Lung microvascular endothelial cell (primary cell): ENCODE measurements at regions not wholly inside any gene's neighbourhood (a gene's known extent, or its start where the extent isn't known, plus 50 kb on each side); places are given as distances from the start of the nearest gene placed in this dataset.
"Not testable (repeated sequence)": the region's sequence is repeated elsewhere in the genome, so short reads cannot be mapped to it uniquely, and the experiment has no call there.

Source experiments
- DNase-seq, 2 donors: peaks; one replicate each; pipeline versions ENCODE4 v3.0.0 to v3.0.0-alpha.2; 2010; ENCODE audit warnings: low read depth in 2 of 2

- no peak for DNase-seq
Measured at GRCh38 chr3:180416111-180416594, 185.8 kb upstream of the TTC14 start.

DNA sequence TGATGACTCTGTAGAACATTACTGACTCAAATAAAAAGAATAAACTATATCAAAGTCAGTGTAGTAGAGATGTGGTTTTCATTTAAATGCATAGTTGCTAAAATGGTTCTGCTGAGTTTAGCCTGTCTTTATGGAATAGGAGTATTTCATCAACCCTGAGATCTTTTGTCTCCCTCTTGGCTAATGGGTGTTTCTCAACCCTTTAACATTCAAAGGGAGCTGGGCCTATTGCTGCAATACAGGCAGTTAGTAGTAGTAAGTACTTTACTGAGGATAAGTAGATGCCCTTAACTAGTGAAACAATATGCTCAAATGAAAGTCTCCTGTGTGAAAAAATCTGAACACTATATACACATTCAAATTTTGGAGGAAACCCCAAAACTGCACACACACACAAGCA is 184.7 kb upstream of the TTC14 start:
- DNase-seq = no peak

- peak in 1 of 2 donors; percentile 31 for DNase-seq
Measured at GRCh38 chr3:180420016-180420415, 181.9 kb upstream of the TTC14 start.

DNA sequence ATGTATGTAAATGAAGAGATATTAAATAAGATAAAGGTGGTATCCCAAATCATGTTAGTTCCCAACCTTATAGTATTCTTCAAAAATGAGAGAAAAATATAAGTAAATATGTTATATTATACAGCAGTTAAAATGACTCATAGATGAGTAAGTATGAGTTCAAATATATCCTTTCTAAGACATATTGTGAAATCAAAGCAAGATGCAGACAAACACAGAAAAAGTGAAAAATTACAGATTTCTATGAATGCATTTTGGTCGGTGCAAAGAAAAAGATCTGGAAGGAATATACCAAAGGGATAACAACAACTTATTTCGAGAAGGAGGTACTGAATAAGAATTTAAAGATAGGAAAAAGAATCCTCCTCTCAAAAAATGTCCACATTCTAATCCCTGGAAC is 181.2 kb upstream of the TTC14 start:
- no peak for DNase-seq

DNA sequence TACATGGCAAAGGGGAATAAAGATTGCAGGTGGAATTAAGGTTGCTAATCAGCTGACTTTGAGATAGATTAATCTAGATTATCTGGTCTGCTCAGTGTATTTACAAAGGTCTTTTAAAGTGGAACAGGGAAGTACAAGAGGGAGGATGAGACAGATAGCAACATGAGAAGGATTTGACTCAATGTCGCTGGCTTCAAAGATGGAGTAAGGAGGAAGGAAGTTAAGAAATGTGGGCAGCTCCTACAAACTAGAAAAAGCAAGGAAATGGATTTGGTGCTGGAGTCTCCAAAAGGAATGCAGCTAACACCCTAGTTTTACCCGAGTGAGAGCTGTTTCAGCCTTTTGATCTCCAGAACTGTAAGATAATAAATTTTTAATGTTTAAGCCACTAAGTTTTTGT is 180.7 kb upstream of the TTC14 start:
- DNase-seq = peak in 1 of 2 donors; percentile 44

DNA sequence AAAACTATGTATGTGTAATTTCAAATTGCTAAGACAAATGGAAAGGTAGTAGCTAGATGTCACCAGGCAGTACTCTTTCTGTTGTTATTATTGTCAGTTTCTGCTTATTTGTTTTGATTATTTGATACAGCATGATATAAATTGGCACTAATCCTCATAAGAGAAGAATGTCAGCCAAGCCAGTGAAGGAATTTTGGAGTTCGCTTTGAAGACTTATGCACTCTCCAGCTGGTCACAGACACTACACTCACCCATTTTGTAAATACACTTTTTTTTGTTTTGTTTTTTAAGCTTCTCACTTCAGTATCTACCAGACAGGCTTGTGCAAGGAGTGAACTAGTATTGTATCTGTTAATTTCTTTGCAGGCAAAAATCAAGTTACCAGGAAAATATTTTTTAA is 180.2 kb upstream of the TTC14 start:
- peak in 1 of 2 donors; percentile 15 for DNase-seq

DNA sequence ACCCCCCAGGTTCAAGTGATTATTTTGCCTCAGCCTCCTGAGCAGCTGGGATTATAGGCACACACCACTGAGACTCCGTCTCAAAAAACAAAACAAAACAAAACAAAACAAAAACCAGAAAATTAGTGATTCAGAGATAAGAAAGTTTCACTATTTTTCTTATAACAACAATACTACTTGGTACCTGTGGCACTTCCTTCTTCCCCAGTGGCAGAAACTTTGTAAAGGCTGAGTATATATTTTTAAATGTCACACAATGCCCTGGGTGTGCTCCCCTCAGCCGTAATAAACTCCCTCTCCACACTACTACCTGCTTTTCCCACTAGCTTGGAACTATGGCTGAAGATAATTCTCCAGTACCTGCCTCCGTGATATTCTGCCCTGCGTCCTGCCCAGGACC is 177.7 kb upstream of the TTC14 start:
- not testable (repeated sequence) for DNase-seq

- DNase-seq = peak in 1 of 2 donors; percentile 21
Measured at GRCh38 chr3:180430896-180431295, 171.1 kb upstream of the TTC14 start.

DNA sequence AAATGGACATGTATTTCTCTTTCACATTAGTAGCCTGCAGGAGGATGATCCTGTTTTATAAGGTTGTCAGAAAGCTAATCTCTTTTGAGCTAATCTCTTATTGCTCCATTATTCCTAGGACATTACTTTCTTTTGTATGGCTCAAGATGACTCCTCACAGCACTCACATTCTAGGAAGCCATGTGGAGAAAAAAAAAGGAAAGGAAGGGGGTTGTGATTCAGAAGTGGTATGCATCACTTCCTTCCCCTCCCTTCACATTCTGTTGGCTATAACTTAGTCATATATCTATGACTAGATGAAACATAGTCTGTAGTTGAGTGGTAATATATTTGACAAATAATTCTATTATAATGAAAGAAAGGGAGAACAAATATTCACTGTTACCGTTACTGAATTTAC is 168.8 kb upstream of the TTC14 start:
- DNase-seq = peak; percentile 30 to 95

- no peak for DNase-seq
Measured at GRCh38 chr3:180447136-180447535, 154.8 kb upstream of the TTC14 start.

DNA sequence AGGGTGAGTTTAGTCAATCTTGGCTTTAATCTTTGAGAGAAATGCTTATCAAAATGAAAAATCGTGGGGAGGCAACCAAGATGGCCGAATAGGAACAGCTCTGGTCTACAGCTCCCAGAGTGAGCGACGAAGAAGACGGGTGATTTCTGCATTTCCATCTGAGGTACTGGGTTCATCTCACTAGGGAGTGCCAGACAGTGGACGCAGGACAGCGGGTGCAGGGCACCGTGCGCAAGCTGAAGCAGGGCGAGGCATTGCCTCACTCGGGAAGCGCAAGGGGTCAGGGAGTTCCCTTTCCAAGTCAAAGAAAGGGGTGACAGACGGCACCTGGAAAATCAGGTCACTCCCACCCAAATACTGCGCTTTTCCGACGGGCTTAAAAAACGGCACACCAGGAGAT is 153.6 kb upstream of the TTC14 start:
- DNase-seq = not testable (repeated sequence)

GRCh38 chr3:180457225-180457624 is 144.7 kb upstream of the TTC14 start:
- DNase-seq = no peak

DNA sequence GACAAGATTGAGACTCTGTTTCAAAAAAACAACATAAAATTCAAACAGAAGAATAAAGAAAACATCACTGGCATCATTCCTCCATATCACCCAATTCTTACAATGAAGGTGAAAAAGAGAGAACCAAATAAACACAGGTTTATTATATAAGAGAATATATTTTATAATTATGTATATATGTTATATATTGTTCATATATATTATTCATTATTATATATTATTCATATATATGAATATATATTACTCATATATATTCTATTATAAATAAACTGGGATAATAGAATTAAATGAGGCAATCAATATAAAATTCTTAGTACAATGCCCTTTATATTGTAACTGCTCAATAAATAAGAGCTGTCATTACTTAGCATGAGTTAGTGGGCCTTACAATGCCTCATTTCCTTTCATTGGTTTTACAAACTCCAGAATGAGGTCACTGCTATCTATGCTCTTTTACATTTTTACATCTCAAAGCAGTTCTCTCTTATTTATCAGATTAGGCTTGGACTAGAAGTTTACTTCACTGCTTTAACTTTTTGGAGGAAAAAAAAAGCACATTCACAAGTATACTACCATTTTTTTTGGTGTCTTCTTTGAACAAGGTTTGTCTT is 135.5 kb upstream of the TTC14 start:
- DNase-seq = peak in 1 of 2 donors; percentile 62

DNA sequence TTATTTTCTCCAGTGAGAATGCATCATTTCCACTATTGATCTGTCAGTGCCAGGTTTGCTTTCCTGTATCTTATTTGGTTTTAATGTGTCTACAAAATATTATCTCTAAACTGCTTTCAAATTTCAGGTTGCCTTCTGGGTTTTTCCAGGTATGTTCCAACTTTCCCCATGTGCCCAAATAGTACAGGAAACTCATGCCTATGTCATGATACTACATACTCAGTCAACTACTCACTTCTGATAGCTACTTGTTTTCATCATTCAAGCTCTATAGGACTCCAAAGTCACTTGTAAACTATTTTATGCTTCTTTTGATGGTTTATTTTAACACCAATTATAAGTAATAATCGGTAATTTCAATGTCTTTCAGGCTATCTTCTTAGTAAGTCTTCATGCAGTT is 134.8 kb upstream of the TTC14 start:
- no peak for DNase-seq

DNA sequence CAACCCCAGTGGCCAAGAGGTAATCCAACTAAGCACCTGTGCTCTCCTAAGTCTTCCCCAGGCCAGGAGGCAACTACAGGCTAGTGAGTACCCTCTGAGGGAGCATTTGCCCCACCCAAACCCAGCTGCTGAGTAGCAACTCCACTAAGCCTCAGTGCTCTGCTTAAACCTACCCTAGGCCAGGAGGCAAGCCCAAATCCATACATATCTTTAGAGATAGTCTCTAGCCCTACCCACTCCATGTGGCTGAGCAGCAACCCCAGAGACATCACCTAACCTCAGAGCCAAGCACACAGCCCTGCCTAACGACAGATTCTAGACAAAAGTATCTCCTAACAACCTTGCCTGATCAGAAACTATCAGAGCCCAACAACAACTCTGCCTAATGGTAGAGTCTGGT is 132.8 kb upstream of the TTC14 start:
- DNase-seq = no peak

DNA sequence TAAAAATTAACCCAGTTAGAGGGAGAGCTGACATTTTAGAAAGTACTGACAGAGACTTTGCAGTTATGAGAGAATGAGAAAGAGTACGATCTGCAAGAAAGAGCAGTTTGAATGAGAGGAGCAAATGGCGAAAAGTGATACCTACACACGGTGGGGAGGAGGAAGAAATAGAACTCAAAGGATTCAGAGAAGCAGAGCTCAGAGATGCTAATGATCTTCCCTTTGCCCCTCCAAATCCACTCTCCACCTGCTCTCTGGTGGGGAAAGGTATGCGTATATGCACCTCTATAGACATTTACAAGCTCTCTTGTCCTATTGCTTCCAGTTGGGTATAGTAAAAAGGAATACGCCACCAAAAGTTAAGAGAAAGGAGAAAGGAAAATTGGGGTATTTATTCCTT is 123.3 kb upstream of the TTC14 start:
- DNase-seq = no peak

DNA sequence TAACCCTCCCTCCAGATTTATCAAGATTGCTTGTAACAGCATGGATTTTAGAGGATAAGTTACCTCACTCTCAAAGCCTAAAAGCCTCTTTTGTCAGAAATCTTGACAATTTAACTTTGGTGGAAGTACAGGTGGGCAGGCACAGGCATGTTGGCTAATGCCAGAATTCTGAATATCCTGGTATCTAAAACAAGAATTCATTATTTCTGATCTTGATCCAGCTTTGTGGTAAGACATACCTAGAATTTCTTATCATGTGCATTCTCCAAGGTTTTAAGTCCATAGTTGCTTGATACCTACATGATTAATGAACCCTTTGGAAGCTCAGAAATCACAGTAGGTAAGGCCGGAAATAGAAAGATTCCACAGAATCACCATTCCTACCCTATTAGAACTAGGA is 109.9 kb upstream of the TTC14 start:
- no peak for DNase-seq

- no peak for DNase-seq
Measured at GRCh38 chr3:180496995-180497394, 105.0 kb upstream of the TTC14 start.

- DNase-seq = no peak
Measured at GRCh38 chr3:180516368-180516767, 85.6 kb upstream of the TTC14 start.

DNA sequence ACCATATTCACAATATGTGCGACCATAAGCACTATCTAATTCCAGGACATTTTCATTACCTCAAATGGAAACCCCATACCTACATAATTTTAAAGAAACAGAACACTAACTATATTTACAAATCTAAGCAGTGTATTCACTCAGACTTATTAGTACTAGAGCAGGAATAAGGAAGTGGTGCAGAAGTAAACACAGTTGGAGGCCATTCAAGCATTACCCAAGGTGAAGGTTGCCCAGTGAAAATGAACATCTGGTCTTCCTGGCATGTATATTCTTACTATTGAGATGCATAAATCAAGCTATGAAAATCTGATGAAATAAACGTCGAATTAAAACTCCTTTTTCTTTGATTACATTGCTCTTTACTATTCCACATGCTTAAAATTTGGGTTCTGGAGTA is 78.9 kb upstream of the TTC14 start:
- no peak for DNase-seq

DNA sequence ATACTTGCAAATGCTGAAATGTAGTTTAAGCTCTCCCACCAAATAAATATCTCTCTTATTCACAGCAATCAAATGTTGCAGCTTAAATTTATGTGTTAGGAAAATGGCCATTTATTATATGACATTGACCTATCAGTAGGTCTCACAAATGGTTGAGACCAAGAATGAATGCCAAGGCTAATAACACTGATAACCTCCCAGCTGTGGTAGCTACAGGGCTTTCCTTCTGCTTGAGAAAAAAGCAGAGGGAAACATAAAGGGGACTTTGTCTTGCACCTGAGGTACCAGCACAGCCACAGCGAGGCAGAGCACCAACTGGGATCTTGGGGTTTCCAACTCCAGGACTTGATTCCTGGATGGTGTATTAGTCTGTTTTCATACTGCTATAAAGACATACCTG is 73.1 kb upstream of the TTC14 start:
- no peak for DNase-seq

- DNase-seq = no peak
Measured at GRCh38 chr3:180529778-180530177, 72.2 kb upstream of the TTC14 start.

DNA sequence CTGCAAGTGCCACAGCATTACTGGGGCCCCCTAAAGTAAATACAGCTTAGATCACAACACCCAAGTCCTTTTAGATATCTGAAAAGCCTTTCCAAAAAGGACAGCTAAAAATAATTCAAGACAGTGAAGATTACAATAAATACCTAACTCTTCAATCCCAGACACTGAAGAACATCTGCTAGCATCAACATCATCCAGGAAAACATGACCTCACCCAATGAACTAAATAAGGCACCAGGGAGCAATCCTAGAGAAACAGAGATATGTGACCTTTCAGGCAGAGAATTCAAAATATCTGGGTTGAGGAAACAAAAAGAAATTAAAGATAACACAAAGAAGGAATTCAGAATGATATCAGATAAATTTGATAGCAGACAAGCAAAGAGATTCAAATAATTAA is 71.7 kb upstream of the TTC14 start:
- no peak for DNase-seq
